Kidney (tissue), 13 donors: ENCODE measurements at regions not wholly inside any gene's neighbourhood (a gene's known extent, or its start where the extent isn't known, plus 50 kb on each side); places are given as distances from the start of the nearest gene placed in this dataset.

ENCODE experiments used
- DNase-seq, 5 donors: peaks; one replicate each; pipeline ENCODE4 v3.0.0-alpha.2; 2013 to 2020
- FAIRE-seq: peaks from 2 replicates; lab custom pipeline; 2012; peaks lifted over from hg19 to GRCh38; lab: Jason Lieb, UNC
- H3K27ac ChIP-seq, 2 donors: one replicate each; pipeline ENCODE4 v1.7.0; 2013; ENCODE audit warnings: low read depth in 2 of 2, low read length in 2 of 2, inconsistent platforms in 1 of 2
- H3K27me3 ChIP-seq: one replicate; pipeline ENCODE4 v1.7.1; 2013; ENCODE audit warnings: low read length, inconsistent platforms; ENCODE audit not compliant: control insufficient read depth, insufficient read depth
- H3K36me3 ChIP-seq, 3 donors: one replicate each; pipeline versions ENCODE4 v1.7.0 to v1.7.1; 2013; ENCODE audit warnings: low read length in 3 of 3, control low read depth in 1 of 3, inconsistent platforms in 1 of 3; ENCODE audit not compliant: insufficient read depth in 3 of 3, control insufficient read depth in 2 of 3
- H3K4me1 ChIP-seq, 3 donors: one replicate each; pipeline versions ENCODE4 v1.7.0 to v1.7.1; 2013; ENCODE audit warnings: low read length in 3 of 3, inconsistent platforms in 1 of 3, low read depth in 1 of 3; ENCODE audit not compliant: control insufficient read depth in 2 of 3, insufficient read depth in 2 of 3
- H3K4me3 ChIP-seq, 3 donors: one replicate each; pipeline versions ENCODE4 v1.7.0 to v1.8.1; 2013; ENCODE audit warnings: low read length in 3 of 3, control low read depth in 1 of 3, inconsistent platforms in 1 of 3
- H3K9ac ChIP-seq, 3 donors: one replicate each; pipeline versions ENCODE4 v1.7.0 to v1.7.1; 2013; ENCODE audit warnings: low read length in 3 of 3, control low read depth in 1 of 3, inconsistent platforms in 1 of 3
- H3K9me3 ChIP-seq, 3 donors: one replicate each; pipeline versions ENCODE4 v1.7.0 to v1.7.1; 2013; ENCODE audit warnings: low read length in 3 of 3, control low read depth in 1 of 3, inconsistent platforms in 1 of 3; ENCODE audit not compliant: control insufficient read depth in 2 of 3, insufficient read depth in 1 of 3
- intact Hi-C: fragments of 100-400 bp; cut with DNase I; formaldehyde crosslinking; loops from one replicate; pipeline ENCODE4 v1.11.1; 2022
- TF ChIP-seq, protein P1 (sequence below): IDR thresholded peaks from 3 replicates; pipeline ENCODE4 v1.5.1; 2012; ENCODE audit warnings: mild to moderate bottlenecking, moderate library complexity, borderline replicate concordance; ENCODE audit not compliant: insufficient read depth; ENCODE audit errors: extremely low read depth
- donor health status: control.
- donor health status: control.
- donor health status: control.
- donor health status: control.
- donor health status: control.
- donor health status: DM: yes; HTN: yes; CAD: no.
- donor health status: Normal renal cell carcinoma (clear cell type).

- Histone ChIP-seq H3K27ac (no peak overlapping the region), H3K27me3 (no peaks in the 10 kb centered on the region), H3K9ac (no peak overlapping the region), H3K4me1 (no peaks in the 10 kb centered on the region), H3K4me3 (no peak overlapping the region), H3K36me3 (no peaks in the 10 kb centered on the region), H3K9me3 (no peaks in the 10 kb centered on the region)
- DNase-seq (no peak), FAIRE-seq (no peak)
- intact Hi-C loops: no loop called here
- TF ChIP-seq, protein P1, sequence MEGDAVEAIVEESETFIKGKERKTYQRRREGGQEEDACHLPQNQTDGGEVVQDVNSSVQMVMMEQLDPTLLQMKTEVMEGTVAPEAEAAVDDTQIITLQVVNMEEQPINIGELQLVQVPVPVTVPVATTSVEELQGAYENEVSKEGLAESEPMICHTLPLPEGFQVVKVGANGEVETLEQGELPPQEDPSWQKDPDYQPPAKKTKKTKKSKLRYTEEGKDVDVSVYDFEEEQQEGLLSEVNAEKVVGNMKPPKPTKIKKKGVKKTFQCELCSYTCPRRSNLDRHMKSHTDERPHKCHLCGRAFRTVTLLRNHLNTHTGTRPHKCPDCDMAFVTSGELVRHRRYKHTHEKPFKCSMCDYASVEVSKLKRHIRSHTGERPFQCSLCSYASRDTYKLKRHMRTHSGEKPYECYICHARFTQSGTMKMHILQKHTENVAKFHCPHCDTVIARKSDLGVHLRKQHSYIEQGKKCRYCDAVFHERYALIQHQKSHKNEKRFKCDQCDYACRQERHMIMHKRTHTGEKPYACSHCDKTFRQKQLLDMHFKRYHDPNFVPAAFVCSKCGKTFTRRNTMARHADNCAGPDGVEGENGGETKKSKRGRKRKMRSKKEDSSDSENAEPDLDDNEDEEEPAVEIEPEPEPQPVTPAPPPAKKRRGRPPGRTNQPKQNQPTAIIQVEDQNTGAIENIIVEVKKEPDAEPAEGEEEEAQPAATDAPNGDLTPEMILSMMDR: no peak
Observed at GRCh38 chr3:22594990-22595389, 608.1 kb upstream of the UBE2E2 start.

- DNase-seq: peak in 1 of 5 donors; percentile 20
Observed at GRCh38 chr3:22606461-22606860, 596.7 kb upstream of the UBE2E2 start.

GRCh38 chr3:22606938-22607337 is 596.2 kb upstream of the UBE2E2 start:
- H3K27me3 ChIP-seq: no peaks in the 10 kb centered on the region
- TF ChIP-seq, protein P1: no peak
- H3K36me3 ChIP-seq: no peaks in the 10 kb centered on the region
- intact Hi-C loops: no loop called here
- FAIRE-seq (no peak), DNase-seq (no peak)
- H3K9ac ChIP-seq: no peak overlapping the region
- no peak overlapping the region for H3K27ac ChIP-seq
- no peak overlapping the region for H3K4me3 ChIP-seq
- no peaks in the 10 kb centered on the region for H3K9me3 ChIP-seq
- no peaks in the 10 kb centered on the region for H3K4me1 ChIP-seq

More at GRCh38 chr3:22606461-22606860, 596.7 kb upstream of the UBE2E2 start:
- Histone ChIP-seq H3K27ac (no peak overlapping the region), H3K4me1 (no peaks in the 10 kb centered on the region), H3K4me3 (no peak overlapping the region), H3K27me3 (no peaks in the 10 kb centered on the region), H3K9me3 (peaks cover 0 to 2% (median 0%) of the 10 kb centered on the region in 3 donors), H3K36me3 (no peaks in the 10 kb centered on the region), H3K9ac (no peak overlapping the region)
- FAIRE-seq: no peak
- TF ChIP-seq, protein P1: no peak
- intact Hi-C loops: no loop called here

- H3K27me3 ChIP-seq: no peaks in the 10 kb centered on the region
- intact Hi-C loops: no loop called here
- no peak overlapping the region for H3K27ac ChIP-seq
- no peak overlapping the region for H3K9ac ChIP-seq
- H3K4me1 ChIP-seq: no peaks in the 10 kb centered on the region
- FAIRE-seq (no peak), DNase-seq (no peak)
- no peaks in the 10 kb centered on the region for H3K9me3 ChIP-seq
- TF ChIP-seq, protein P1: no peak
- no peaks in the 10 kb centered on the region for H3K36me3 ChIP-seq
- no peak overlapping the region for H3K4me3 ChIP-seq
Observed at GRCh38 chr3:22608093-22608492, 595.0 kb upstream of the UBE2E2 start.
